Upper lobe of left lung (tissue), 6 donors: ENCODE measurements at regions not wholly inside any gene's neighbourhood (a gene's known extent, or its start where the extent isn't known, plus 50 kb on each side); places are given as distances from the start of the nearest gene placed in this dataset.

ENCODE experiments used
- ATAC-seq, 2 donors: fragments of 200-7000 bp; cut with Tn5 transposase; one replicate each; pipeline ENCODE4 v1.9.1; 2022; ENCODE audit warnings: mild to moderate bottlenecking in 2 of 2, moderate library complexity in 2 of 2; ENCODE audit not compliant: low FRiP score in 2 of 2
- DNase-seq, 2 donors: peaks; one replicate each; pipeline ENCODE4 v3.0.0-alpha.2; 2019 to 2020
- H3K27ac ChIP-seq, 4 donors: fragments of 200-600 bp; sonication (generic); one replicate each; pipeline ENCODE4 v1.5.1; 2016 to 2019
- H3K27me3 ChIP-seq, 4 donors: fragments of 200-600 bp; sonication (generic); one replicate each; pipeline ENCODE4 v1.5.1; 2017 to 2019
- H3K36me3 ChIP-seq, 4 donors: fragments of 200-600 bp; sonication (generic); one replicate each; pipeline ENCODE4 v1.5.1; 2016 to 2019
- H3K4me1 ChIP-seq, 4 donors: fragments of 200-600 bp; sonication (generic); one replicate each; pipeline ENCODE4 v1.5.1; 2018 to 2019
- H3K4me3 ChIP-seq, 4 donors: fragments of 200-600 bp; sonication (generic); one replicate each; pipeline ENCODE4 v1.5.1; 2017 to 2019; ENCODE audit warnings: mild to moderate bottlenecking in 2 of 4, moderate library complexity in 1 of 4
- H3K9me3 ChIP-seq, 4 donors: fragments of 200-600 bp; sonication (generic); one replicate each; pipeline ENCODE4 v1.5.1; 2018 to 2019
- CTCF ChIP-seq, 6 experiments: fragments of 450-650 bp in 4 of 6; fragments of 200-600 bp in 2 of 6; sonication (generic) in 2 of 6; IDR thresholded peaks; one replicate each; pipeline ENCODE4 v1.5.1; 2016 to 2019; ENCODE audit warnings: antibody characterized with exemption in 6 of 6
- EP300 ChIP-seq, 4 donors: sonication (generic); formaldehyde crosslinking; IDR thresholded peaks; one replicate each; pipeline ENCODE4 v1.5.1; 2017; ENCODE audit warnings: antibody characterized with exemption in 4 of 4, control low read depth in 2 of 4
- POLR2A ChIP-seq, 4 donors: fragments of 450-650 bp; IDR thresholded peaks; one replicate each; pipeline ENCODE4 v1.5.1; 2016 to 2017; ENCODE audit warnings: antibody characterized with exemption in 4 of 4, mild to moderate bottlenecking in 2 of 4
- POLR2AphosphoS5 ChIP-seq, 2 donors: sonication (generic); formaldehyde crosslinking; IDR thresholded peaks; one replicate each; pipeline ENCODE4 v1.5.1; 2017; ENCODE audit warnings: antibody characterized with exemption in 2 of 2
- WGBS, 2 donors: methylation state at CpG; one replicate each; pipeline ENCODE4 v1.1.5; 2017 to 2018; 5-methylcytosine and 5-hydroxymethylcytosine counted together
- donor health status: DM: no; HTN: no; CAD: no; lungs with moderate emphysema.
- donor health status: DM: no; HTN: yes; CAD: no; lungs with severe emphysema.

- DNase-seq (no peak), ATAC-seq (no peak)
- Histone ChIP-seq H3K27me3 (no peaks in the 10 kb centered on the region), H3K9me3 (no peaks in the 10 kb centered on the region), H3K4me1 (no peaks in the 10 kb centered on the region), H3K27ac (no peak overlapping the region), H3K36me3 (no peaks in the 10 kb centered on the region), H3K4me3 (no peak overlapping the region)
- TF ChIP-seq EP300 (IDR thresholded peaks at IDR 0.05) (no peak), POLR2AphosphoS5 (IDR thresholded peaks at IDR 0.05) (no peak), CTCF (IDR thresholded peaks at IDR 0.05) (no peak), POLR2A (IDR thresholded peaks at IDR 0.05) (no peak)
- WGBS, 2 donors = 70 to 78% methylated on average over 9 to 10 of the region's 10 CpGs
These were observed 250.2 kb upstream of the ATP10A start for GRCh38 chr15:26113296-26113695.

- Histone ChIP-seq H3K4me1 (no peaks in the 10 kb centered on the region), H3K4me3 (no peak overlapping the region), H3K36me3 (no peaks in the 10 kb centered on the region), H3K27ac (no peak overlapping the region), H3K27me3 (no peaks in the 10 kb centered on the region), H3K9me3 (peaks cover 0 to 7% (median 3%) of the 10 kb centered on the region in 4 donors)
- DNase-seq (no peak), ATAC-seq (no peak)
- 73 to 78% methylated on average over 4 of the region's 4 CpGs for WGBS, 2 donors
- no peak for TF ChIP-seq CTCF (IDR thresholded peaks at IDR 0.05)
- TF ChIP-seq EP300 (IDR thresholded peaks at IDR 0.05) = no peak
- TF ChIP-seq POLR2A (IDR thresholded peaks at IDR 0.05) = no peak
- no peak for TF ChIP-seq POLR2AphosphoS5 (IDR thresholded peaks at IDR 0.05)
These were observed 246.1 kb upstream of the ATP10A start for GRCh38 chr15:26109203-26109602.

- no peaks in the 10 kb centered on the region for H3K27me3 ChIP-seq
- WGBS, 2 donors = 96% methylated on average over 3 of the region's 3 CpGs
These were observed 243.4 kb upstream of the ATP10A start for GRCh38 chr15:26106556-26106955.

GRCh38 chr15:26103002-26103404 lies 239.9 kb upstream of the ATP10A start:
- WGBS, 2 donors = 72 to 84% methylated on average over 7 of the region's 7 CpGs
- Histone ChIP-seq H3K27me3 (no peaks in the 10 kb centered on the region), H3K36me3 (no peaks in the 10 kb centered on the region), H3K9me3 (peaks cover 0 to 7% (median 3%) of the 10 kb centered on the region in 4 donors), H3K27ac (no peak overlapping the region), H3K4me1 (no peaks in the 10 kb centered on the region), H3K4me3 (no peak overlapping the region)
- DNase-seq = no peak
- ATAC-seq = peak in 1 of 2 donors; percentile 70
- TF ChIP-seq POLR2AphosphoS5 (IDR thresholded peaks at IDR 0.05) (no peak), EP300 (IDR thresholded peaks at IDR 0.05) (no peak), POLR2A (IDR thresholded peaks at IDR 0.05) (no peak), CTCF (IDR thresholded peaks at IDR 0.05) (no peak)

More at GRCh38 chr15:26106556-26106955, 243.4 kb upstream of the ATP10A start:
- no peak for ATAC-seq
- no peak for DNase-seq
- peaks cover 0 to 7% (median 3%) of the 10 kb centered on the region in 4 donors for H3K9me3 ChIP-seq
- no peak overlapping the region for H3K27ac ChIP-seq
- no peak overlapping the region for H3K4me3 ChIP-seq
- H3K4me1 ChIP-seq = no peaks in the 10 kb centered on the region
- H3K36me3 ChIP-seq = no peaks in the 10 kb centered on the region
- TF ChIP-seq CTCF (IDR thresholded peaks at IDR 0.05) (no peak), POLR2AphosphoS5 (IDR thresholded peaks at IDR 0.05) (no peak), POLR2A (IDR thresholded peaks at IDR 0.05) (no peak), EP300 (IDR thresholded peaks at IDR 0.05) (no peak)

- Histone ChIP-seq H3K4me3 (no peak overlapping the region), H3K4me1 (no peaks in the 10 kb centered on the region), H3K9me3 (peaks cover 0 to 7% (median 3%) of the 10 kb centered on the region in 4 donors), H3K27me3 (no peaks in the 10 kb centered on the region), H3K36me3 (no peaks in the 10 kb centered on the region), H3K27ac (no peak overlapping the region)
- DNase-seq = no peak
- WGBS, 2 donors = 85 to 86% methylated on average over 4 of the region's 4 CpGs
- TF ChIP-seq POLR2A (IDR thresholded peaks at IDR 0.05) (no peak), EP300 (IDR thresholded peaks at IDR 0.05) (no peak), CTCF (IDR thresholded peaks at IDR 0.05) (no peak)
- no peak for ATAC-seq
These were observed 239.2 kb upstream of the ATP10A start for GRCh38 chr15:26102365-26102764.
